Left ventricle myocardium superior (tissue), 1 donor: ENCODE measurements at regions not wholly inside any gene's neighbourhood (a gene's known extent, or its start where the extent isn't known, plus 50 kb on each side); places are given as distances from the start of the nearest gene placed in this dataset.

Source experiments
- ATAC-seq: fragments of 200-7000 bp; cut with Tn5 transposase; one replicate; pipeline ENCODE4 v1.9.1; 2020; ENCODE audit warnings: mild to moderate bottlenecking, moderate library complexity
- DNase-seq: peaks from one replicate; pipeline ENCODE4 v3.0.0-alpha.2; 2020
- intact Hi-C: fragments of 100-400 bp; cut with micrococcal nuclease; formaldehyde crosslinking; loops from one replicate; pipeline ENCODE4 v1.11.0; 2022
- donor health status: DM: no; HTN: yes; CAD: no; lungs with severe emphysema.

GRCh38 chr10:113967126-113967525 lies 76.5 kb upstream of the ADRB1 start:
- intact Hi-C loops = no loop called here
- DNase-seq (no peak), ATAC-seq (no peak)

GRCh38 chr10:113970641-113971040 lies 73.0 kb upstream of the ADRB1 start:
- ATAC-seq = no peak
- DNase-seq = no peak
- intact Hi-C loops = no loop called here

- intact Hi-C loops = no loop called here
- ATAC-seq (no peak), DNase-seq (no peak)
Measured at GRCh38 chr10:113971349-113971973, 72.2 kb upstream of the ADRB1 start.

- DNase-seq = no peak
- intact Hi-C loops = no loop called here
- ATAC-seq = no peak
Measured at GRCh38 chr10:113977174-113977573, 66.5 kb upstream of the ADRB1 start.

- DNase-seq (peak; percentile 68), ATAC-seq (peak; percentile 87)
- intact Hi-C loops = no loop called here
Measured at GRCh38 chr10:113978802-113979201, 64.9 kb upstream of the ADRB1 start.

GRCh38 chr10:113979409-113979808 lies 64.3 kb upstream of the ADRB1 start:
- no peak for DNase-seq
- ATAC-seq = no peak
- intact Hi-C loops = no loop called here

- DNase-seq (no peak), ATAC-seq (no peak)
- intact Hi-C loops = no loop called here
Measured at GRCh38 chr10:113980408-113981087, 63.1 kb upstream of the ADRB1 start.

- no peak for ATAC-seq
- intact Hi-C loops = no loop called here
- no peak for DNase-seq
Measured at GRCh38 chr10:113982296-113982695, 61.4 kb upstream of the ADRB1 start.

GRCh38 chr10:113982769-113983168 lies 60.9 kb upstream of the ADRB1 start:
- intact Hi-C loops = no loop called here
- ATAC-seq (peak; percentile 75), DNase-seq (no peak)

GRCh38 chr10:113983552-113983951 lies 60.1 kb upstream of the ADRB1 start:
- ATAC-seq = no peak
- intact Hi-C loops = no loop called here
- no peak for DNase-seq

GRCh38 chr10:113985297-113985844 lies 58.3 kb upstream of the ADRB1 start:
- intact Hi-C loops = no loop called here
- ATAC-seq = no peak

GRCh38 chr10:113986316-113986715 lies 57.4 kb upstream of the ADRB1 start:
- intact Hi-C loops = no loop called here
- ATAC-seq (no peak), DNase-seq (no peak)

More at GRCh38 chr10:113985297-113985844, 58.3 kb upstream of the ADRB1 start:
- DNase-seq = no peak

- intact Hi-C loops = no loop called here
- DNase-seq (no peak), ATAC-seq (no peak)
Measured at GRCh38 chr10:113987156-113987555, 56.5 kb upstream of the ADRB1 start.

GRCh38 chr10:113987805-113988204 lies 55.9 kb upstream of the ADRB1 start:
- intact Hi-C loops = no loop called here
- ATAC-seq (no peak), DNase-seq (no peak)

- no peak for DNase-seq
- intact Hi-C loops = no loop called here
- no peak for ATAC-seq
Measured at GRCh38 chr10:113988535-113988934, 55.1 kb upstream of the ADRB1 start.

GRCh38 chr10:113991091-113991860 lies 52.4 kb upstream of the ADRB1 start:
- ATAC-seq (no peak), DNase-seq (no peak)
- intact Hi-C loops = no loop called here

GRCh38 chr10:113992471-113993011 lies 51.1 kb upstream of the ADRB1 start:
- peak; percentile 50 for ATAC-seq
- DNase-seq = peak; percentile 41
- intact Hi-C loops = no loop called here

GRCh38 chr10:113993489-113993991 lies 50.1 kb upstream of the ADRB1 start:
- ATAC-seq = peak; percentile 85

More at GRCh38 chr10:113993489-113993991, 50.1 kb upstream of the ADRB1 start:
- DNase-seq = peak; percentile 55
- intact Hi-C loops = no loop called here
